ENCODE measurements at regions not wholly inside any gene's neighbourhood (a gene's known extent, or its start where the extent isn't known, plus 50 kb on each side); places are given as distances from the start of the nearest gene placed in this dataset.

GRCh38 chr11:116390963-116391362 lies 381.8 kb downstream of the BUD13 start:
- Mint-ChIP-seq H3K27me3 (peaks cover 6% of the 10 kb centered on the region), H3K27ac (no peak overlapping the region), H3K9me3 (no peaks in the 10 kb centered on the region), H3K4me1 (ENCODE audit: unreplicated experiment) (no peaks in the 10 kb centered on the region), H3K4me3 (no peak overlapping the region), H3K36me3 (no peaks in the 10 kb centered on the region)
- TF ChIP-seq CTCF (conservative IDR thresholded peaks at IDR 0.05) = no peak
- no peak for DNase-seq (ENCODE audit: extremely low spot score, unreplicated experiment)

- no peaks in the 10 kb centered on the region for H3K36me3 Mint-ChIP-seq
- H3K27ac Mint-ChIP-seq = no peak overlapping the region
- no peaks in the 10 kb centered on the region for H3K9me3 Mint-ChIP-seq
- H3K4me1 Mint-ChIP-seq (ENCODE audit: unreplicated experiment) = peaks cover 1% of the 10 kb centered on the region
- no peak for DNase-seq (ENCODE audit: extremely low spot score, unreplicated experiment)
- no peak overlapping the region for H3K4me3 Mint-ChIP-seq
- no peak for TF ChIP-seq CTCF (conservative IDR thresholded peaks at IDR 0.05)
- H3K27me3 Mint-ChIP-seq = peaks cover 6% of the 10 kb centered on the region
Observed at GRCh38 chr11:116388146-116388545, 384.6 kb downstream of the BUD13 start.

- Mint-ChIP-seq H3K27ac (no peak overlapping the region), H3K27me3 (peaks cover 6% of the 10 kb centered on the region), H3K4me3 (no peak overlapping the region), H3K9me3 (no peaks in the 10 kb centered on the region), H3K4me1 (ENCODE audit: unreplicated experiment) (peaks cover 4% of the 10 kb centered on the region), H3K36me3 (no peaks in the 10 kb centered on the region)
- TF ChIP-seq CTCF (conservative IDR thresholded peaks at IDR 0.05) = no peak
- no peak for DNase-seq (ENCODE audit: extremely low spot score, unreplicated experiment)
Observed at GRCh38 chr11:116387641-116388040, 385.1 kb downstream of the BUD13 start.

- H3K4me3 Mint-ChIP-seq = no peak overlapping the region
- no peak overlapping the region for H3K27ac Mint-ChIP-seq
- DNase-seq (ENCODE audit: extremely low spot score, unreplicated experiment) = no peak
- H3K9me3 Mint-ChIP-seq = no peaks in the 10 kb centered on the region
- H3K27me3 Mint-ChIP-seq = peaks cover 9% of the 10 kb centered on the region
- H3K36me3 Mint-ChIP-seq = no peaks in the 10 kb centered on the region
- TF ChIP-seq CTCF (conservative IDR thresholded peaks at IDR 0.05) = no peak
- H3K4me1 Mint-ChIP-seq (ENCODE audit: unreplicated experiment) = peaks cover 4% of the 10 kb centered on the region
Observed at GRCh38 chr11:116386118-116386699, 386.6 kb downstream of the BUD13 start.

GRCh38 chr11:116384876-116385275 lies 387.9 kb downstream of the BUD13 start:
- no peak overlapping the region for H3K27ac Mint-ChIP-seq
- no peaks in the 10 kb centered on the region for H3K36me3 Mint-ChIP-seq
- DNase-seq (ENCODE audit: extremely low spot score, unreplicated experiment) = no peak
- no peaks in the 10 kb centered on the region for H3K9me3 Mint-ChIP-seq
- H3K4me1 Mint-ChIP-seq (ENCODE audit: unreplicated experiment) = peaks cover 4% of the 10 kb centered on the region
- H3K4me3 Mint-ChIP-seq = no peak overlapping the region
- TF ChIP-seq CTCF (conservative IDR thresholded peaks at IDR 0.05) = no peak
- peaks cover 6% of the 10 kb centered on the region for H3K27me3 Mint-ChIP-seq

- Mint-ChIP-seq H3K27ac (no peak overlapping the region), H3K4me1 (ENCODE audit: unreplicated experiment) (peaks cover 4% of the 10 kb centered on the region), H3K9me3 (no peaks in the 10 kb centered on the region), H3K27me3 (peaks cover 5% of the 10 kb centered on the region), H3K36me3 (no peaks in the 10 kb centered on the region), H3K4me3 (no peak overlapping the region)
- DNase-seq (ENCODE audit: extremely low spot score, unreplicated experiment) = no peak
- no peak for TF ChIP-seq CTCF (conservative IDR thresholded peaks at IDR 0.05)
Observed at GRCh38 chr11:116384407-116384806, 388.4 kb downstream of the BUD13 start.

Data from type B pancreatic cell (in vitro differentiated cells).